Cardiac muscle cell (in vitro differentiated cells and primary cell): ENCODE measurements at regions not wholly inside any gene's neighbourhood (a gene's known extent, or its start where the extent isn't known, plus 50 kb on each side); places are given as distances from the start of the nearest gene placed in this dataset.
"Not testable (repeated sequence)": the region's sequence is repeated elsewhere in the genome, so short reads cannot be mapped to it uniquely, and the experiment has no call there.

Experiments used
- DNase-seq, 2 donors: peaks; one replicate each; pipeline versions ENCODE4 v3.0.0 to v3.0.0-alpha.2; 2010 to 2017; ENCODE audit warnings: low read depth in 1 of 2, low spot score in 1 of 2
- H3K27ac ChIP-seq: fragments of 200-600 bp; sonication (generic); 2 replicates; pipeline ENCODE4 v1.5.1; 2016
- H3K27me3 ChIP-seq: fragments of 200-600 bp; sonication (generic); 2 replicates; pipeline ENCODE4 v1.6.0; 2016; ENCODE audit warnings: control low read depth
- H3K36me3 ChIP-seq: fragments of 200-600 bp; sonication (generic); 2 replicates; pipeline ENCODE4 v1.5.1; 2016; ENCODE audit warnings: control low read depth
- H3K4me1 ChIP-seq: fragments of 200-600 bp; sonication (generic); 2 replicates; pipeline ENCODE4 v1.8.1; 2017; ENCODE audit warnings: low read depth, mild to moderate bottlenecking, mixed run types
- H3K4me3 ChIP-seq: fragments of 200-600 bp; sonication (generic); 2 replicates; pipeline ENCODE4 v1.5.1; 2016; ENCODE audit warnings: mild to moderate bottlenecking
- H3K9me3 ChIP-seq: fragments of 200-600 bp; sonication (generic); 2 replicates; pipeline ENCODE4 v1.5.1; 2017; ENCODE audit warnings: low read depth, mild to moderate bottlenecking, control low read depth
- TF ChIP-seq, protein P1 (sequence below): IDR thresholded peaks from 2 replicates; pipeline ENCODE4 v1.5.1; 2012; ENCODE audit warnings: low read depth, mild to moderate bottlenecking, low read length

DNA sequence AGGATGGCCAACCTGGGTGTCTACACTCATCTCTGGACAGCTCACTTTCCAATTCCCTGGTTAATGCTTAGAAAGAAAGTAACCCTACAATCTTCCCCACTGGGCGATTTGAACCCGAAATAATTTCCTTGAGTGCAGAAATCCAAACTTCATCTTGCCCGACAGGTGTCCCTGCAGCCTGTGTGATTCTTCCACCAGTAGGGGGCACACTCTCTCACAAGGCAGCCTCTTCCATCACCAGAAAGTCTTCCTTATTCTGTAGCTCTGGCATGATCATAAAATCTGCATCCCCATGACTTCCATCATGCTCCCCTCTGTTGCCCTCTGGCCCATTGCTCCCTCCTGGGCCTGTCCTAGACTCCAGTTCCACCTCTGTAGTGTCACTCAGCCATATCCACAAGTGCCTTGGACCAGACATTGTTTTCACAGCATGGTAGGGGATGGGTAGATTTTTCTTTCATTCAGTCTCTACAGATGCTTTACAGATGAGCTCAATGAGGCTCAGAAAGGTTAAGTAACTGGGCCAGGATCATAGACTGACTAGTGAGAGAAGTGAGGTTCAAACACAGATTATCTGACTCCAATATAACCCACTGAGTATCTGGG is 170.4 kb upstream of the SPTLC3 start:
- H3K9me3 ChIP-seq, result no peaks in the 10 kb centered on the region
- no peaks in the 10 kb centered on the region for H3K36me3 ChIP-seq
- peaks cover 5% of the 10 kb centered on the region for H3K27me3 ChIP-seq
- no peak for DNase-seq
- H3K4me1 ChIP-seq, result no peaks in the 10 kb centered on the region
- no peak overlapping the region for H3K4me3 ChIP-seq
- TF ChIP-seq, protein P1, sequence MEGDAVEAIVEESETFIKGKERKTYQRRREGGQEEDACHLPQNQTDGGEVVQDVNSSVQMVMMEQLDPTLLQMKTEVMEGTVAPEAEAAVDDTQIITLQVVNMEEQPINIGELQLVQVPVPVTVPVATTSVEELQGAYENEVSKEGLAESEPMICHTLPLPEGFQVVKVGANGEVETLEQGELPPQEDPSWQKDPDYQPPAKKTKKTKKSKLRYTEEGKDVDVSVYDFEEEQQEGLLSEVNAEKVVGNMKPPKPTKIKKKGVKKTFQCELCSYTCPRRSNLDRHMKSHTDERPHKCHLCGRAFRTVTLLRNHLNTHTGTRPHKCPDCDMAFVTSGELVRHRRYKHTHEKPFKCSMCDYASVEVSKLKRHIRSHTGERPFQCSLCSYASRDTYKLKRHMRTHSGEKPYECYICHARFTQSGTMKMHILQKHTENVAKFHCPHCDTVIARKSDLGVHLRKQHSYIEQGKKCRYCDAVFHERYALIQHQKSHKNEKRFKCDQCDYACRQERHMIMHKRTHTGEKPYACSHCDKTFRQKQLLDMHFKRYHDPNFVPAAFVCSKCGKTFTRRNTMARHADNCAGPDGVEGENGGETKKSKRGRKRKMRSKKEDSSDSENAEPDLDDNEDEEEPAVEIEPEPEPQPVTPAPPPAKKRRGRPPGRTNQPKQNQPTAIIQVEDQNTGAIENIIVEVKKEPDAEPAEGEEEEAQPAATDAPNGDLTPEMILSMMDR, result peak; percentile 15
- no peak overlapping the region for H3K27ac ChIP-seq

DNA sequence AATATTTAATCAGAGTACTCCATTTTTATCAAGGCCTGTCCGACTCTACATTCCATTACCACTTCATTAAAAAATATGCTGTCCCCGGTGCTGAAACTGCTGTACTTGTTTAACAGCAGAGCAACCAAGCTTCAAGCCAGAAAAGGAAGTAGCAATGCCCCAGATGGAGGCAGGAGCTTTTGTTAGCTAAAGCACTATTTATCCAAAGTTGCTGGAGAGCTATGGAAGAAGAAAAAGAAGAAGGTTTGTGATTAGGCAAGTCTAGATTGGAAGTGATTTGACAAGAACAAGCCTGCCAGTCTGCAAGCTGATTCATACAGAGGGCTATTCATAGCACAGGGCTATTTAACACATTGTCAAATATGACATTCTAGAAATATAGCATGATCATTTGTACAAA is 160.9 kb upstream of the SPTLC3 start:
- H3K27me3 ChIP-seq, result no peaks in the 10 kb centered on the region
- H3K36me3 ChIP-seq, result no peaks in the 10 kb centered on the region
- peaks cover 6% of the 10 kb centered on the region for H3K4me1 ChIP-seq
- TF ChIP-seq, protein P1, result no peak
- no peak overlapping the region for H3K27ac ChIP-seq
- H3K9me3 ChIP-seq, result no peaks in the 10 kb centered on the region
- DNase-seq, result peak; percentile 17 to 83
- no peak overlapping the region for H3K4me3 ChIP-seq

DNA sequence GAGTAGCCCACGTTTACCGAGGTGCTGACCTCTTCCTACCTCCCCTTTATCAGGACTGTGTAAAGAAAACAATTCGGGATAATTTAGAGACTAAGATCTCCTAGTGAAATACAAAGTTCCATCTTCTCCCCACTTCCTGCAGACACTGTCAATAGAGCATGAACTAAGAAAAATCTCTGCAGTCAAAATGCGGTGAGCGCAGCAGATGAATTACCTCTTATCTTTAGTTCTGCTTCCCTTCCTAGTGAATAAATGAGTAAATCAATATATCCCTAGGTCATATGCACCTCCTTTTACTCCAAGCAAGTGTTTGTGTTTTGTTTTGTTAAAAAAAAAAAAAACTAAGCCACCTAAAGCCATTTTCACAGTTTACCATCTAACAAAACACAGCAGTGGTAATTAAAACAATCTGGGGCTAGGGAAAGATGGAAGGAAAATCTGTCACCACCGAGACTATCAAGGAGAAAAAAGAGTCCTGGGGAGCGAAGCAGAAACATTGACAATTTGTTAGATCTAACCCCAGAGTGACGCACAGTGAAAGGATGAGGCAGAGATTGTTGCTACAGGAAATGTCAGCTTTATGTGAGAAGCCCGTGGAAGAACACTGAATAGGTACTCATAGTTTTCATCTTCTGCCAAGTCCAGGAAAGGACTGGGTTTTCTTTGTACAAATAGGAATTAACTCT is 159.4 kb upstream of the SPTLC3 start:
- TF ChIP-seq, protein P1, result no peak
- Histone ChIP-seq H3K4me3 (no peak overlapping the region), H3K9me3 (no peaks in the 10 kb centered on the region), H3K27me3 (no peaks in the 10 kb centered on the region), H3K36me3 (no peaks in the 10 kb centered on the region), H3K4me1 (peaks cover 6% of the 10 kb centered on the region), H3K27ac (no peak overlapping the region)
- DNase-seq, result no peak

DNA sequence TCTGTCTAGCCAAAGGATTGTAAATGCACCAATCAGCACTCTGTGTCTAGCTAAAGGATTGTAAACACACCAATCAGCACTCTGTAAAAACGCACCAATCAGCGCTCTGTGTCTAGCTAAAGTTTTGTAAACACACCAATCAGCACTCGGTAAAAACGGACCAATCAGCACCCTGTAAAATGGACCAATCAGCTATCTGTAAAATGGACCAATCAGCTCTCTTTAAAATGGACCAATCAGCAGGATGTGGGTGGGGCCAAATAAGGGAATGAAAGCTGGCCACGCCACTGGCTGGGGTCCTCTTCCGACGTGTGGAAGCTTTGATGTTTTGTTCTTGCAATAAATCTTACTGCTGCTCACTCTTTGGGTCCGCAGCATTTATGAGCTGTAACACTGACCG is 151.1 kb upstream of the SPTLC3 start:
- H3K27me3 ChIP-seq, H3K4me3 ChIP-seq, H3K36me3 ChIP-seq, H3K4me1 ChIP-seq, DNase-seq, H3K27ac ChIP-seq, H3K9me3 ChIP-seq: not testable (repeated sequence)

DNA sequence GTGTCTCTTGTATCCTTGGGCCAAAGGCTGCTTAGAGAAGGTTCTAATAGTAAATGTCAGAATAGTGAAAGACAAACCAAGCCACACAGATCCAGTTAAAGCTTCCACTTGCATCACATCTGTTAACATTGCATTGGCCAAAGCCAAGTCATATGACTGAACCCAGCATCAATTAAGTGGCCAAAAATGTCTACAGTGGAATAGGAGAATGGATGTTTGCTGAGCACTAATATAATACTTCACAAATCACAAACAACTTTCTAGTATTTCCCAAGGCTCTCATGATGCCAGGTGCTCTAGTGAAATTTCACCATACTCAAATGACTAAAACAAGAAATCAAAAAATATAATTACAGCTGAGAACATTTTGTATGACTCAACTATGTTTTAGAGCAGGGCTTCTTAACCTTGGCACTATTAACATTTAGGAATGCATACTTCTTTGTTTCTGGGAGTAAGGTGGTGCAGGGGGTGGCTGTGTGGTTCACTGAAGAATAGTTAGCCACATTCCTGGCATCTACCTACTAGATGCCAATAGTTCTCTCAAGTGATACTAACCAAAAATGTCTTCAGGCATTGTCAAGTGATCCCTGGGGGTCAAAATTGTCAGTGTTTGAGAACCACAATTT is 148.0 kb upstream of the SPTLC3 start:
- H3K27ac ChIP-seq, result no peak overlapping the region
- H3K36me3 ChIP-seq, result no peaks in the 10 kb centered on the region
- no peaks in the 10 kb centered on the region for H3K9me3 ChIP-seq
- H3K4me1 ChIP-seq, result no peaks in the 10 kb centered on the region
- TF ChIP-seq, protein P1, result no peak
- H3K4me3 ChIP-seq, result no peak overlapping the region
- no peaks in the 10 kb centered on the region for H3K27me3 ChIP-seq
- no peak for DNase-seq

DNA sequence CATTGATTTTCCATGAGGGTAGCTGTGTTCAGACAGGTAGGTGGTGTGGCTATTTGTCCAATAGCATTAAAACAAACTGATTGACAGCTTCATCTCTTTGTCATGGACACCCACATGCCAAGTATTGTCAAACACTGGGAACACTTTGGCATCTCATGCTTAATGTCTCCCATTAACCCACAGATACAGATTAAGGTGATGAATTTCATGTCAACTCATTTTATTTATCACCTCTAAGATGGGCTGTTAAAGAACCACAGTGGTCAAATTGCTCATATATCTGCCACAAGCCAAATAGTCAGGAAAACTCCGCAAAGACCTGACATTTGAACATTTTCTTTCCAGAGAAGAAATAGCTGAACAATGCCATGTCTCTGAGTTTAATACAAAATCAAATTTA is 139.1 kb upstream of the SPTLC3 start:
- no peak for DNase-seq
- H3K27me3 ChIP-seq, result no peaks in the 10 kb centered on the region
- no peak overlapping the region for H3K27ac ChIP-seq
- no peaks in the 10 kb centered on the region for H3K36me3 ChIP-seq
- H3K9me3 ChIP-seq, result no peaks in the 10 kb centered on the region
- H3K4me3 ChIP-seq, result no peak overlapping the region
- TF ChIP-seq, protein P1, result no peak
- no peaks in the 10 kb centered on the region for H3K4me1 ChIP-seq
